Endothelial cell of umbilical vein (primary cell): ENCODE measurements at regions not wholly inside any gene's neighbourhood (a gene's known extent, or its start where the extent isn't known, plus 50 kb on each side); places are given as distances from the start of the nearest gene placed in this dataset.

Experiments used
- BruUV-seq: library from RNA; stranded (reverse); fragments of 400-500 nt; replicated peaks from 2 replicates; lab custom pipeline; 2021; lab: Mats Ljungman, UMichigan
- CTCF ChIA-PET: fragments of 300-600, 350-600 bp; sonication (Branson Sonifier 250); formaldehyde crosslinking; loops from one replicate; lab custom pipeline; 2021; ENCODE audit warnings: antibody characterized with exemption, inconsistent platforms; lab: Charles Lee
- POLR2A ChIA-PET: fragments of 300-600, 350-600 bp; sonication (Branson Sonifier 250); formaldehyde crosslinking; loops from one replicate; lab custom pipeline; 2021; ENCODE audit warnings: antibody characterized with exemption, inconsistent platforms; lab: Charles Lee
- DNase-seq: peaks from one replicate; pipeline ENCODE4 v3.0.0-alpha.2; 2011; ENCODE audit warnings: low read depth, low spot score
- FAIRE-seq: peaks from 2 replicates; lab custom pipeline; 2011; peaks lifted over from hg19 to GRCh38; lab: Jason Lieb, UNC
- H2AFZ ChIP-seq: 2 replicates; pipeline ENCODE4 v1.6.0; 2012; ENCODE audit warnings: low read depth, low read length, control low read depth, inconsistent platforms
- H3K27ac ChIP-seq: 2 replicates; pipeline ENCODE4 v1.5.1; 2011; ENCODE audit warnings: low read depth, mild to moderate bottlenecking, control low read depth, low read length, moderate library complexity; ENCODE audit not compliant: insufficient read depth
- H3K27me3 ChIP-seq, 2 experiments: 2 replicates each; pipeline versions ENCODE4 v1.6.0 to v1.6.1; 2011; ENCODE audit warnings: low read length in 2 of 2, mixed read lengths in 1 of 2; ENCODE audit not compliant: control insufficient read depth in 2 of 2, insufficient read depth in 2 of 2
- H3K36me3 ChIP-seq, 2 experiments: 2 replicates in 1 of 2; 3 replicates in 1 of 2; pipeline ENCODE4 v1.5.1; 2011; ENCODE audit warnings: low read length in 2 of 2, mild to moderate bottlenecking in 1 of 2, moderate library complexity in 1 of 2; ENCODE audit not compliant: control insufficient read depth in 2 of 2, insufficient read depth in 2 of 2; ENCODE audit errors: extremely low read depth in 1 of 2
- H3K4me1 ChIP-seq: 3 replicates; pipeline ENCODE4 v1.5.1; 2011; ENCODE audit warnings: mild to moderate bottlenecking, low read length; ENCODE audit not compliant: control insufficient read depth, insufficient read depth; ENCODE audit errors: extremely low read depth
- H3K4me2 ChIP-seq: 2 replicates; pipeline ENCODE4 v1.6.1; 2011; ENCODE audit warnings: low read length, control low read depth, mixed read lengths; ENCODE audit not compliant: insufficient read depth
- H3K4me3 ChIP-seq, 3 experiments: fragments of 200-600 bp in 1 of 3; sonication (generic), shearing (Covaris generic) in 1 of 3; replicated peaks in 1 of 3; 2 replicates each; pipeline ENCODE4 v1.5.1; 2011 to 2016; ENCODE audit warnings: control low read depth in 3 of 3, low read length in 3 of 3, mild to moderate bottlenecking in 2 of 3, inconsistent platforms in 1 of 3, low read depth in 1 of 3, moderate library complexity in 1 of 3; ENCODE audit not compliant: insufficient read depth in 1 of 3
- H3K79me2 ChIP-seq: 2 replicates; pipeline ENCODE4 v1.6.0; 2012; ENCODE audit warnings: low read length, inconsistent platforms; ENCODE audit not compliant: control insufficient read depth, insufficient read depth
- H3K9ac ChIP-seq: replicated peaks from 2 replicates; pipeline ENCODE3; 2011; ENCODE audit warnings: low read length, control low read depth; ENCODE audit not compliant: insufficient read depth; ENCODE audit errors: extremely low read depth
- H3K9me1 ChIP-seq: replicated peaks from 3 replicates; pipeline ENCODE4 v1.6.0; 2011; ENCODE audit warnings: mild to moderate bottlenecking, low read length; ENCODE audit not compliant: control insufficient read depth, insufficient read depth; ENCODE audit errors: extremely low read depth
- H3K9me3 ChIP-seq: replicated peaks from 2 replicates; pipeline ENCODE4 v1.5.1; 2012; ENCODE audit warnings: low read length, inconsistent platforms; ENCODE audit not compliant: control insufficient read depth, insufficient read depth
- H4K20me1 ChIP-seq: replicated peaks from 2 replicates; pipeline ENCODE3; 2011; ENCODE audit warnings: mild to moderate bottlenecking, low read length; ENCODE audit not compliant: control insufficient read depth, insufficient read depth; ENCODE audit errors: extremely low read depth
- EZH2 ChIP-seq: IDR thresholded peaks from 2 replicates; pipeline ENCODE4 v1.6.1; 2012; ENCODE audit warnings: borderline replicate concordance, low read depth, mild to moderate bottlenecking, moderate library complexity, low read length, inconsistent platforms; ENCODE audit not compliant: severe bottlenecking
- FOS ChIP-seq: IDR thresholded peaks from 2 replicates; pipeline ENCODE4 v1.6.1; 2011; ENCODE audit warnings: mild to moderate bottlenecking, low read length, moderate library complexity, borderline replicate concordance; ENCODE audit not compliant: insufficient read depth
- JUN ChIP-seq: IDR thresholded peaks from 2 replicates; pipeline ENCODE4 v1.6.1; 2011; ENCODE audit warnings: borderline replicate concordance, low read depth; ENCODE audit not compliant: insufficient read length, insufficient read depth
- MYC ChIP-seq: IDR thresholded peaks from one replicate; pipeline ENCODE4 v1.6.1; 2011; ENCODE audit warnings: mild to moderate bottlenecking, low read depth, low read length
- POLR2A ChIP-seq: IDR thresholded peaks from 2 replicates; pipeline ENCODE4 v1.6.1; 2012; ENCODE audit warnings: low read depth, mild to moderate bottlenecking, control low read depth, low read length
- POLR2AphosphoS5 ChIP-seq: IDR thresholded peaks from 2 replicates; pipeline ENCODE4 v1.6.1; 2012; ENCODE audit warnings: low read depth, mild to moderate bottlenecking, control low read depth, low read length, moderate library complexity; ENCODE audit not compliant: insufficient read depth
- dilution Hi-C: fragments of 300-500 bp; cut with MboI; formaldehyde crosslinking; loops from one replicate; pipeline ENCODE4 v1.15.0; 2019; ENCODE audit warnings: low sequenced_read_pairs; ENCODE audit not compliant: extremely low pct_ligation_motif_present
- intact Hi-C: fragments of 100-400 bp; cut with micrococcal nuclease; formaldehyde crosslinking; loops from one replicate; pipeline ENCODE4 v1.10.0; 2022
- TF ChIP-seq, protein P1 (sequence below), 2 donors: IDR thresholded peaks; 1 replicate in 1 of 2; 2 replicates in 1 of 2; pipeline ENCODE4 v1.5.1; 2011; ENCODE audit warnings: low read length in 2 of 2, mild to moderate bottlenecking in 2 of 2, moderate library complexity in 2 of 2, control low read depth in 1 of 2, inconsistent platforms in 1 of 2, low read depth in 1 of 2; ENCODE audit not compliant: insufficient read depth in 1 of 2; ENCODE audit errors: extremely low read depth in 1 of 2

DNA sequence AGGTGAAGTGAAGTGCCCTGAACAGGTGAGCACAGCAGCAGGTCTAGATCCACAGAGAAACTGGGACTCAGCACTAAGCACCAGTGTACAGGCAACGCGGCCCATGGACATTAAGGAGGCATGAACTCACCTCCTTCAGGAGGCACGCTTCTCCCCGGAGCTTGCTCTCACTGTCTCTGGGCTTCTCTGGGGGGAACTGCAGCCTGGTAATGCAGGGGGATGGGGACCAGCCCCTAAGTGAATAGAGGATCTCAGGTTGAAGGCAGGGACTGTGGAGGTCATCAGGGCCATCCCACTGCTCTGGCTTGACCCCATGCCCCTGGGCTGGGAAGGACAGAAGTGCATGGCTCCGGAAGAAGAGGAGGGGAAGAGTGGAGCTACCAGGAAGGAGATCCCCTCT, 495.6 kb upstream of the B3GAT1 start:
- ChIA-PET CTCF (no interaction called here), POLR2A (no interaction called here)
- H3K9me3 ChIP-seq: no peaks in the 10 kb centered on the region
- no peak overlapping the region for H3K4me2 ChIP-seq
- H3K27me3 ChIP-seq: no peaks in the 10 kb centered on the region
- H3K9ac ChIP-seq: no peak overlapping the region
- no peak overlapping the region for H3K27ac ChIP-seq
- H3K36me3 ChIP-seq: no peaks in the 10 kb centered on the region
- TF ChIP-seq FOS: no peak
- TF ChIP-seq, protein P1, sequence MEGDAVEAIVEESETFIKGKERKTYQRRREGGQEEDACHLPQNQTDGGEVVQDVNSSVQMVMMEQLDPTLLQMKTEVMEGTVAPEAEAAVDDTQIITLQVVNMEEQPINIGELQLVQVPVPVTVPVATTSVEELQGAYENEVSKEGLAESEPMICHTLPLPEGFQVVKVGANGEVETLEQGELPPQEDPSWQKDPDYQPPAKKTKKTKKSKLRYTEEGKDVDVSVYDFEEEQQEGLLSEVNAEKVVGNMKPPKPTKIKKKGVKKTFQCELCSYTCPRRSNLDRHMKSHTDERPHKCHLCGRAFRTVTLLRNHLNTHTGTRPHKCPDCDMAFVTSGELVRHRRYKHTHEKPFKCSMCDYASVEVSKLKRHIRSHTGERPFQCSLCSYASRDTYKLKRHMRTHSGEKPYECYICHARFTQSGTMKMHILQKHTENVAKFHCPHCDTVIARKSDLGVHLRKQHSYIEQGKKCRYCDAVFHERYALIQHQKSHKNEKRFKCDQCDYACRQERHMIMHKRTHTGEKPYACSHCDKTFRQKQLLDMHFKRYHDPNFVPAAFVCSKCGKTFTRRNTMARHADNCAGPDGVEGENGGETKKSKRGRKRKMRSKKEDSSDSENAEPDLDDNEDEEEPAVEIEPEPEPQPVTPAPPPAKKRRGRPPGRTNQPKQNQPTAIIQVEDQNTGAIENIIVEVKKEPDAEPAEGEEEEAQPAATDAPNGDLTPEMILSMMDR (IDR thresholded peaks at IDR 0.05; ENCODE audit: extremely low read depth in 1 of 2, insufficient read depth in 1 of 2, low read depth in 1 of 2, low read length in 2 of 2): no peak
- no peak for TF ChIP-seq POLR2AphosphoS5
- no TSS peak for BruUV-seq
- no peaks in the 10 kb centered on the region for H3K4me1 ChIP-seq
- H4K20me1 ChIP-seq: no peaks in the 10 kb centered on the region
- no peak overlapping the region for H2AFZ ChIP-seq
- no peak overlapping the region for H3K4me3 ChIP-seq
- no peak for DNase-seq
- intact Hi-C loops (no loop called here), dilution Hi-C loops (no loop called here)
- H3K9me1 ChIP-seq: no peaks in the 10 kb centered on the region
- no peak for FAIRE-seq
- H3K79me2 ChIP-seq: no peaks in the 10 kb centered on the region

DNA sequence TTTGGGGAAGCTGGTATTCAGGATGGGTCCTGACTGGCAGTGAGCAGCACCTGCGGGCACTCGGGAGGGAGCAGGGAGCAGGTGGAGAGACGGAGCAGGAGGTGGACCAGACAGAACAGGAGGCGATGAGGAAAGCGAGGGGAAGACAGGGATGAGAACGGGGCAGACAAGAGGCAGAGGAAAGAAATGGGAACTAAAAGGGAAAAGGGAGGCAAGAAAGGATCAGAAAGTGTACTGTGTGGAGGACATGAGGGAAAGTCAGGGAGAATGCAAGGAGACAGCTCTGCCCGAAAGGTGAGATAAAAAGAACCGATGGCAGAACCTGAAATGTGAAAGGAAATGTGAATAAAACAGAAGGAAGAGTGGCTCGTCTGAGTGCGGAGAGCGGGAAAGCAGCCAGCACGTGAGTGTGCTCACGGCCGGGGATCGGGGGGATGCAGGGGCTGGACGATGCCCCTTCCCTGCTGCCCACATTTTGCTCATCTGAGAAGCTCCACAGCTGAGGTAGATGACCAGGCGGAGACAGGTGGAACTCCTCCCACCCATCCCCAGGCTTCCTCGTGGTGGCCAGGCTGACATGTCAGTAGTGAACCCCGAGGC, 494.4 kb upstream of the B3GAT1 start:
- FAIRE-seq: no peak
- intact Hi-C loops: no loop called here
- Histone ChIP-seq H3K9me1 (no peaks in the 10 kb centered on the region), H3K4me2 (no peak overlapping the region), H2AFZ (no peak overlapping the region), H3K36me3 (no peaks in the 10 kb centered on the region), H3K79me2 (no peaks in the 10 kb centered on the region), H3K9me3 (no peaks in the 10 kb centered on the region), H3K9ac (no peak overlapping the region), H3K27ac (no peak overlapping the region), H3K27me3 (no peaks in the 10 kb centered on the region), H3K4me1 (no peaks in the 10 kb centered on the region), H3K4me3 (no peak overlapping the region), H4K20me1 (no peaks in the 10 kb centered on the region)
- ChIA-PET POLR2A (no interaction called here), CTCF (no interaction called here)
- BruUV-seq: no TSS peak
- dilution Hi-C loops: no loop called here
- no peak for TF ChIP-seq POLR2A
- no peak for TF ChIP-seq FOS
- no peak for TF ChIP-seq JUN
- no peak for TF ChIP-seq MYC
- TF ChIP-seq, protein P1 (IDR thresholded peaks at IDR 0.05; ENCODE audit: extremely low read depth in 1 of 2, insufficient read depth in 1 of 2, low read depth in 1 of 2, low read length in 2 of 2): no peak
- no peak for TF ChIP-seq POLR2AphosphoS5
- no peak for TF ChIP-seq EZH2
- no peak for DNase-seq
